ENCODE measurements at regions not wholly inside any gene's neighbourhood (a gene's known extent, or its start where the extent isn't known, plus 50 kb on each side); places are given as distances from the start of the nearest gene placed in this dataset.
A peak's percentile ranks its signal among the peaks of the same experiment; 100 is the strongest.

- no peak for DNase-seq (ENCODE audit: low read depth, low spot score)
- Histone ChIP-seq H3K27me3 (ENCODE audit: insufficient read depth, insufficient read length) (peaks cover 10% of the 10 kb centered on the region), H3K9me3 (ENCODE audit: insufficient read depth, low read length) (no peaks in the 10 kb centered on the region), H3K4me1 (ENCODE audit: insufficient read depth, insufficient read length) (no peaks in the 10 kb centered on the region), H3K4me3 (ENCODE audit: insufficient read length, low read depth) (peak overlapping the region; percentile 51), H3K36me3 (ENCODE audit: insufficient read depth, insufficient read length, low read length) (no peaks in the 10 kb centered on the region), H3K9ac (ENCODE audit: insufficient read length, low read depth) (no peak overlapping the region)
- no peak for TF ChIP-seq YY1 (IDR thresholded peaks at IDR 0.05; ENCODE audit: insufficient read depth, insufficient read length)
- no peak for TF ChIP-seq ZNF274 (IDR thresholded peaks at IDR 0.05; ENCODE audit: low read depth, low read length)
- TF ChIP-seq SUZ12 (IDR thresholded peaks at IDR 0.05; ENCODE audit: extremely low read depth, insufficient read depth, insufficient read length), result no peak
Measured at GRCh38 chr18:34159691-34160185, 65.0 kb downstream of the NOL4 start.

DNA sequence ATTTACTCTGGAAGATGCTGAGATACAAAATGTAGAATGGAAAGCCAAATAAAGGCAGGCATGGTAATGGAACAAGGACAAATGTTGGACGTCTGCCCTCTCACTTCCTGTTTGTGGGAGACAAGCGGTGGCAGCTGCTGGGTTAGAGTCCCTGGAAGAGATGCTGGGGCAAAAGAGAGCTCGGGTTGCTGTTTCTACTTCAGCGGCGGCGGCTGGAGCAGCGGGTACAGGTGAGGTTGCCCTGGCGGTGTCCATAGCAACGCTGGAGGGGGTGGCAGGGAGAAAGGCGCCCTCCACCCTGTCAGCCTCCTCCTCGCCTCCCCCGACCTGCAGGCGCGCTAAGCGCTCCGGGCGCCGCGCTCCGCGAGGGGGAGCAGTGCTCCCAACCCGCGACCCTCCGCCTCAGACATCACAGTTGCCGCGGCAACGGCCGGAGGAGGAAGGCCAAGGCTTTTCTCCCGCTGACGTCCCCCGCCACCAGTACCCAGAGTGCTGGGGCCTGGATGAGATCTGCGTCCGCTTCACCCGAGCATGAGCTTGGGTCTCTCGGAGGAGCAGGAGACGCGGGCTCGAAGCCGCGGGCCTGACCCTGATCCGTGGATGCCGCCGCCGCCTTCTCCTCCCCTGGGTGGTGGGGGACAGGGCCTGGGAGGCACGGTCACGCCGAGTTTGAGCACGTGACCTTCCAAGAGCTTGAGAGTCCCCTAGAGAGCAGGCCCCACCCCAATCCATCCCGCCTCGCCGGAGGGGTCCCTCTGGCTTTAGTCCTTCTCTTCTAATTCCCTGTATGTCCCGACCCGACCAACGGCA lies 65.6 kb downstream of the NOL4 start:
- peak; percentile 71 for DNase-seq (ENCODE audit: low read depth, low spot score)
- Histone ChIP-seq H3K4me3 (ENCODE audit: insufficient read length, low read depth) (peak overlapping the region; percentile 51), H3K27me3 (ENCODE audit: insufficient read depth, insufficient read length) (peaks cover 10% of the 10 kb centered on the region), H3K36me3 (ENCODE audit: insufficient read depth, insufficient read length, low read length) (no peaks in the 10 kb centered on the region), H3K9me3 (ENCODE audit: insufficient read depth, low read length) (no peaks in the 10 kb centered on the region), H3K9ac (ENCODE audit: insufficient read length, low read depth) (peak overlapping the region; percentile 50), H3K4me1 (ENCODE audit: insufficient read depth, insufficient read length) (no peaks in the 10 kb centered on the region)
- TF ChIP-seq ZNF274 (IDR thresholded peaks at IDR 0.05; ENCODE audit: low read depth, low read length) (no peak), YY1 (IDR thresholded peaks at IDR 0.05; ENCODE audit: insufficient read depth, insufficient read length) (no peak), SUZ12 (IDR thresholded peaks at IDR 0.05; ENCODE audit: extremely low read depth, insufficient read depth, insufficient read length) (no peak)

- no peaks in the 10 kb centered on the region for H3K36me3 ChIP-seq (ENCODE audit: insufficient read depth, insufficient read length, low read length)
- no peak overlapping the region for H3K4me3 ChIP-seq (ENCODE audit: insufficient read length, low read depth)
- H3K9ac ChIP-seq (ENCODE audit: insufficient read length, low read depth), result no peak overlapping the region
- no peaks in the 10 kb centered on the region for H3K9me3 ChIP-seq (ENCODE audit: insufficient read depth, low read length)
- H3K4me1 ChIP-seq (ENCODE audit: insufficient read depth, insufficient read length), result no peaks in the 10 kb centered on the region
- peaks cover 10% of the 10 kb centered on the region for H3K27me3 ChIP-seq (ENCODE audit: insufficient read depth, insufficient read length)
- DNase-seq (ENCODE audit: low read depth, low spot score), result no peak
- TF ChIP-seq YY1 (IDR thresholded peaks at IDR 0.05; ENCODE audit: insufficient read depth, insufficient read length), result no peak
- TF ChIP-seq SUZ12 (IDR thresholded peaks at IDR 0.05; ENCODE audit: extremely low read depth, insufficient read depth, insufficient read length), result no peak
- no peak for TF ChIP-seq ZNF274 (IDR thresholded peaks at IDR 0.05; ENCODE audit: low read depth, low read length)
Measured at GRCh38 chr18:34153711-34154110, 71.0 kb downstream of the NOL4 start.

DNA sequence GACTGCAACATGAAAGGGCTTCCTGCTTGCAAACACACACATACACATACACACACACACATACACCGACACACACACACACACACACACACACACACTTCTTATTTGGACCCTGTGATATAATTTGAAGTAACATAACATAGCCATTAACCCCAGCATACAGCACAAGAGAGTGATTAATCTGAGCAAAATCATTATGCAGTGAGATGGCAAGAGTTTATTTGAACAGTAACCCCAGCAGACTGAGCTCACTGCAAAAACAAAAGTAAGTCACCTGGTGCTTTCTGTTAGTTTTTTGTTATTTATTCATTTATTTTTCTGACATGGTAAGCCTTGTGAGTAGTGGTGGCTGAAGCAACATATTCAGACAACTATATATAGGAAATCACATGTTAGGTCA lies 93.7 kb downstream of the NOL4 start:
- no peaks in the 10 kb centered on the region for H3K4me1 ChIP-seq (ENCODE audit: insufficient read depth, insufficient read length)
- no peaks in the 10 kb centered on the region for H3K36me3 ChIP-seq (ENCODE audit: insufficient read depth, insufficient read length, low read length)
- TF ChIP-seq ZNF274 (IDR thresholded peaks at IDR 0.05; ENCODE audit: low read depth, low read length), result no peak
- no peaks in the 10 kb centered on the region for H3K27me3 ChIP-seq (ENCODE audit: insufficient read depth, insufficient read length)
- no peak for DNase-seq (ENCODE audit: low read depth, low spot score)
- no peak overlapping the region for H3K9ac ChIP-seq (ENCODE audit: insufficient read length, low read depth)
- no peak overlapping the region for H3K4me3 ChIP-seq (ENCODE audit: insufficient read length, low read depth)
- H3K9me3 ChIP-seq (ENCODE audit: insufficient read depth, low read length), result no peaks in the 10 kb centered on the region

- TF ChIP-seq YY1 (IDR thresholded peaks at IDR 0.05; ENCODE audit: insufficient read depth, insufficient read length), result no peak
- no peak for TF ChIP-seq SUZ12 (IDR thresholded peaks at IDR 0.05; ENCODE audit: extremely low read depth, insufficient read depth, insufficient read length)
- TF ChIP-seq ZNF274 (IDR thresholded peaks at IDR 0.05; ENCODE audit: low read depth, low read length), result no peak
- Histone ChIP-seq H3K9me3 (ENCODE audit: insufficient read depth, low read length) (no peaks in the 10 kb centered on the region), H3K9ac (ENCODE audit: insufficient read length, low read depth) (no peak overlapping the region), H3K4me1 (ENCODE audit: insufficient read depth, insufficient read length) (no peaks in the 10 kb centered on the region), H3K27me3 (ENCODE audit: insufficient read depth, insufficient read length) (no peaks in the 10 kb centered on the region), H3K36me3 (ENCODE audit: insufficient read depth, insufficient read length, low read length) (no peaks in the 10 kb centered on the region), H3K4me3 (ENCODE audit: insufficient read length, low read depth) (no peak overlapping the region)
- DNase-seq (ENCODE audit: low read depth, low spot score), result no peak
Measured at GRCh38 chr18:34128436-34128835, 96.3 kb downstream of the NOL4 start.

DNA sequence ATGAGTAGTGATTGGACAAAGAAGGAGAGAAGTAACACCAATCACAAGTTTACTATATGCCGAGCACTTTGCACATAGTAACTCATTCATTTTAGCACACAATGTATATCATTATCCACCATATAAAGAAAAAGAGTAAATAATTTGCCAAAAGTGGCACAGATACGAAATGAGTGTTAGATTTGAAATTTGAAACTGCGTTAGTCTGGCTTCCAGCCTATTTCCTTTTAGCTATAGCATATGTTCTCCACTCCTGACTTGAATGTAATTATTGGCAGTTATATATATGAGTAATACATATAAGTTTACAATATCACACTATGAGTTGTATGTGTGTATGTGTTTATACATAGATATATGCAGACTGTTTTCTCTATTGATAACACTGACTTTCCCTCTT lies 98.6 kb downstream of the NOL4 start:
- Histone ChIP-seq H3K36me3 (ENCODE audit: insufficient read depth, insufficient read length, low read length) (no peaks in the 10 kb centered on the region), H3K9me3 (ENCODE audit: insufficient read depth, low read length) (no peaks in the 10 kb centered on the region), H3K27me3 (ENCODE audit: insufficient read depth, insufficient read length) (no peaks in the 10 kb centered on the region), H3K4me1 (ENCODE audit: insufficient read depth, insufficient read length) (no peaks in the 10 kb centered on the region), H3K9ac (ENCODE audit: insufficient read length, low read depth) (no peak overlapping the region), H3K4me3 (ENCODE audit: insufficient read length, low read depth) (no peak overlapping the region)
- DNase-seq (ENCODE audit: low read depth, low spot score), result no peak
- TF ChIP-seq SUZ12 (IDR thresholded peaks at IDR 0.05; ENCODE audit: extremely low read depth, insufficient read depth, insufficient read length) (no peak), YY1 (IDR thresholded peaks at IDR 0.05; ENCODE audit: insufficient read depth, insufficient read length) (no peak), ZNF274 (IDR thresholded peaks at IDR 0.05; ENCODE audit: low read depth, low read length) (no peak)

DNA sequence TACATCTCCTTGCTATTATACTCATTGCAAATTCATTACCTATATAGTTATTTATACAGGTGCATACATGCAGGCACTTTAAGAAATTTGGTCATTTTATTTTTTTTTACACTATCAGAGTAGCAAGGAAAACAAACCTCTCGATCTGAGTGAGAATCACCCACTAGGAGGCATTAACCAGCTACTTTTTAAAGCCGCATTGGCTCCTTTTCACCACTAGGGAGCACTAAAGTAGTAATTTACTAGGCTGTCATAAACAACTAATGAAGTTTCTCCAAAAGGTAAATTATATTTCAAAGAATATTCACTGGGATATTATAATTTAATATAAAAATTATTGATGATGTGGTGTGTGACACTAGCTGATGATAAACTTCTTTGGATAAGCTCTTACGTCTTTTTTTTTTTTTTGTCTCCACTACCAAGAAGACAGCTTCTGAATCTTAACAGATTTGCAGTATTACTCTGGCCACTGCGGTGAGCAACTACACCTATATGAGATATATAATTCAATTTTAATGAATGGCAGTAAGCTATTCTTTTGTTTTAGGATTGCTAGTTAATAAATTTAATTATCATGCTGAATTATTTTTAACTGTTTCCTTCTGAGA lies 101.9 kb downstream of the NOL4 start:
- Histone ChIP-seq H3K36me3 (ENCODE audit: insufficient read depth, insufficient read length, low read length) (no peaks in the 10 kb centered on the region), H3K9ac (ENCODE audit: insufficient read length, low read depth) (no peak overlapping the region), H3K4me3 (ENCODE audit: insufficient read length, low read depth) (no peak overlapping the region), H3K4me1 (ENCODE audit: insufficient read depth, insufficient read length) (no peaks in the 10 kb centered on the region), H3K27me3 (ENCODE audit: insufficient read depth, insufficient read length) (no peaks in the 10 kb centered on the region), H3K9me3 (ENCODE audit: insufficient read depth, low read length) (no peaks in the 10 kb centered on the region)
- TF ChIP-seq YY1 (IDR thresholded peaks at IDR 0.05; ENCODE audit: insufficient read depth, insufficient read length) (no peak), SUZ12 (IDR thresholded peaks at IDR 0.05; ENCODE audit: extremely low read depth, insufficient read depth, insufficient read length) (no peak), ZNF274 (IDR thresholded peaks at IDR 0.05; ENCODE audit: low read depth, low read length) (no peak)
- DNase-seq (ENCODE audit: low read depth, low spot score), result peak; percentile 16

All from NT2/D1 (cell line).